ENCODE measurements at regions not wholly inside any gene's neighbourhood (a gene's known extent, or its start where the extent isn't known, plus 50 kb on each side); places are given as distances from the start of the nearest gene placed in this dataset.

GRCh38 chr4:11622961-11623725 is 194.4 kb upstream of the HS3ST1 start:
- no peak for TF ChIP-seq CTCF (IDR thresholded peaks at IDR 0.05; ENCODE audit: low read length)
- TF ChIP-seq EZH2 (optimal IDR thresholded peaks at IDR 0.05; ENCODE audit: low read depth, low read length): no peak
